H1 (cell line): ENCODE measurements at regions not wholly inside any gene's neighbourhood (a gene's known extent, or its start where the extent isn't known, plus 50 kb on each side); places are given as distances from the start of the nearest gene placed in this dataset.

Experiments
- CHD7 ChIP-seq: fragments of 300-600 bp; sonication (generic); IDR thresholded peaks from 2 replicates; pipeline ENCODE4 v1.7.1; 2012; ENCODE audit warnings: low read length, moderate library complexity, mild to moderate bottlenecking, inconsistent platforms; ENCODE audit not compliant: insufficient replicate concordance
- FOSL1 ChIP-seq: IDR thresholded peaks from 2 replicates; pipeline ENCODE4 v1.6.1; 2011; ENCODE audit warnings: mild to moderate bottlenecking, low read depth, low read length, moderate library complexity; ENCODE audit not compliant: insufficient read depth
- NRF1 ChIP-seq: IDR thresholded peaks from 2 replicates; pipeline ENCODE4 v1.6.1; 2011; ENCODE audit warnings: mild to moderate bottlenecking, low read depth, low read length, improper control_type of control experiment
- POU5F1 ChIP-seq: IDR thresholded peaks from 2 replicates; pipeline ENCODE4 v1.6.1; 2011; ENCODE audit warnings: low read depth, mild to moderate bottlenecking, low read length, moderate library complexity
- SAP30 ChIP-seq: fragments of 300-600 bp; sonication (generic); IDR thresholded peaks from 2 replicates; pipeline ENCODE4 v1.7.1; 2012; ENCODE audit warnings: low read length, moderate library complexity, mild to moderate bottlenecking, inconsistent platforms; ENCODE audit not compliant: insufficient read depth, insufficient replicate concordance
- SUZ12 ChIP-seq: fragments of 200-600 bp; sonication (generic); IDR thresholded peaks from 2 replicates; pipeline ENCODE4 v1.6.1; 2012; ENCODE audit warnings: mild to moderate bottlenecking, inconsistent platforms, low read length, moderate library complexity, mixed read lengths
- USF2 ChIP-seq: IDR thresholded peaks from 2 replicates; pipeline ENCODE4 v1.6.1; 2011; ENCODE audit warnings: low read length, improper control_type of control experiment

GRCh38 chr12:88318726-88319125, 176.6 kb downstream of the TMTC3 start (continued):
- no peak for TF ChIP-seq USF2
- no peak for TF ChIP-seq FOSL1
- TF ChIP-seq CHD7, result no peak
- TF ChIP-seq POU5F1, result no peak
- TF ChIP-seq SUZ12, result no peak
- no peak for TF ChIP-seq SAP30
- no peak for TF ChIP-seq NRF1
